ENCODE measurements at regions not wholly inside any gene's neighbourhood (a gene's known extent, or its start where the extent isn't known, plus 50 kb on each side); places are given as distances from the start of the nearest gene placed in this dataset.

DNA sequence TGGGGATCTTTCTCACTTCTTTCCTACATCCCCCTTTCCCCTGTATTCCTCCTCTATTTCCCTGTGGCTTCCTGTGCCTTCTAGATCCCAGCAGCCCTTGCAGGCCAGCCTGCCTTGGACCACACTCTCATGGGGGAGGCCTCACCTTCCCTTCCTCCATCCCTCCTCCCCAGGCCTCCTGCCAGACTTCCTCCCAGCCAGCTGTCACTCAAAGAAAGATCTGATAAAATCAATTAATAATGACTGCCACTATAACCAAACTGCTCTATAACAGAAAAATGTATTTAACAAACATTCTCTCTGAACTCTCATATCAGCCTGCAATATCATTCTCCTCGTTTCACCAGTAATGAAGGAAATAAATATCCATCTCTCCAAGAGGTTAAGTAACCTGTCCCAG lies 144.9 kb upstream of the SIX2 start:
- TF ChIP-seq, protein P1, sequence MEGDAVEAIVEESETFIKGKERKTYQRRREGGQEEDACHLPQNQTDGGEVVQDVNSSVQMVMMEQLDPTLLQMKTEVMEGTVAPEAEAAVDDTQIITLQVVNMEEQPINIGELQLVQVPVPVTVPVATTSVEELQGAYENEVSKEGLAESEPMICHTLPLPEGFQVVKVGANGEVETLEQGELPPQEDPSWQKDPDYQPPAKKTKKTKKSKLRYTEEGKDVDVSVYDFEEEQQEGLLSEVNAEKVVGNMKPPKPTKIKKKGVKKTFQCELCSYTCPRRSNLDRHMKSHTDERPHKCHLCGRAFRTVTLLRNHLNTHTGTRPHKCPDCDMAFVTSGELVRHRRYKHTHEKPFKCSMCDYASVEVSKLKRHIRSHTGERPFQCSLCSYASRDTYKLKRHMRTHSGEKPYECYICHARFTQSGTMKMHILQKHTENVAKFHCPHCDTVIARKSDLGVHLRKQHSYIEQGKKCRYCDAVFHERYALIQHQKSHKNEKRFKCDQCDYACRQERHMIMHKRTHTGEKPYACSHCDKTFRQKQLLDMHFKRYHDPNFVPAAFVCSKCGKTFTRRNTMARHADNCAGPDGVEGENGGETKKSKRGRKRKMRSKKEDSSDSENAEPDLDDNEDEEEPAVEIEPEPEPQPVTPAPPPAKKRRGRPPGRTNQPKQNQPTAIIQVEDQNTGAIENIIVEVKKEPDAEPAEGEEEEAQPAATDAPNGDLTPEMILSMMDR (IDR thresholded peaks at IDR 0.05), result no peak
- TF ChIP-seq POLR2A (IDR thresholded peaks at IDR 0.05), result no peak

Data from heart left ventricle (tissue), 13 donors.